Ecto neural progenitor cell (in vitro differentiated cells): ENCODE measurements at regions not wholly inside any gene's neighbourhood (a gene's known extent, or its start where the extent isn't known, plus 50 kb on each side); places are given as distances from the start of the nearest gene placed in this dataset.
"Not testable (repeated sequence)": the region's sequence is repeated elsewhere in the genome, so short reads cannot be mapped to it uniquely, and the experiment has no call there.

Experiments
- DNase-seq: peaks from one replicate; pipeline ENCODE4 v3.0.0-alpha.2; 2018; ENCODE audit warnings: low spot score

DNA sequence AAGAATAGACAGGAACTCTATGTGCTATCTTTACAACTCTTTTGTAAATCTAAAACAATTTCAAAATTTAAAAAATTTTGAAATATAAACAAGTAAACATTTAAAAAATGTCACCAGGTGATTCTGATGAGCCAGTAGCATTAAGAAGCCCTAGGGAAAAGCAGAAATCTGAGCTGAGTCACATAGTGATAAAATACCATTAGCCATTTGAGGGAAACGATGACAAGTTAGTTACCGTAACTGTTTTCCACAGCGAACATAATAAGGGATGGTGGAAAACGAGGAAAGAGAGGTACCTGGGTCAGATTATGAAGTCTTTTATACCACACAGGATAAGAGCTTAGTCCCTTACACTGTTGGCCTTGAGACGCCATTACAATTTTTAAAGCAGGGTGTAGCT lies 55.5 kb downstream of the PRR15 start:
- no peak for DNase-seq

DNA sequence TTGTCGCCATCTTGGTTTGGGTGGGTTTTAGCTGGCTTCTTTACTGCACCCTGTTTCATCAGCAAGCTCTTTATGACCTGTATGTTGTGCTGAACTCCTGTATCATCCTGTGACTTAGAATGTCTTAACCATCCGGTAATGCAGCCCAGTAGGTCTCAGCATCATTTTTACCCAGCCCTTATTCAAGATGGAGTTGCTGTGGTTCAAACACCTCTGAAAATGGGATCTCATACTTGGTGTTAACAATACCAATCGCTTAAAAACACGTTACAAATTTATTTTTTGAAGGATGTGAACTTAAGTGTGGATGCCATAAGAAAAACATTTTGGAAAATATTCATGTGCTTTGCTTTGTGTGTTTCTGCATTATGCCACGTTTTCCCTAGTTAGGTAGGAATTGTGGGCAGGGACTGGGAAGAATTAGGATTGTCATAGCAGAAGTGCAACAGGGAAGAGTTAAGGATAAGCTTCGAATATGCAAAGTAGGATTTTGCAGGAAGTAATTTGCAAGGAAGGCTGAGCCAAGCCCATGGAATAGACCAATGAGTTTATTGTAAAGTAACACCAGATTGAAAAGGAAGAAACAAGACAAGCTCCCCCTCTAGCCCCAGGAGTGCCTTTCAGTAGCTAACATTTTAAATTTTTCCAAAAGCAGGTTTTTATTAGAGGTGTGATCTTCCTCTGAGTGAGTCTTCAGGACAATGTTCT lies 56.4 kb downstream of the PRR15 start:
- DNase-seq = no peak

DNA sequence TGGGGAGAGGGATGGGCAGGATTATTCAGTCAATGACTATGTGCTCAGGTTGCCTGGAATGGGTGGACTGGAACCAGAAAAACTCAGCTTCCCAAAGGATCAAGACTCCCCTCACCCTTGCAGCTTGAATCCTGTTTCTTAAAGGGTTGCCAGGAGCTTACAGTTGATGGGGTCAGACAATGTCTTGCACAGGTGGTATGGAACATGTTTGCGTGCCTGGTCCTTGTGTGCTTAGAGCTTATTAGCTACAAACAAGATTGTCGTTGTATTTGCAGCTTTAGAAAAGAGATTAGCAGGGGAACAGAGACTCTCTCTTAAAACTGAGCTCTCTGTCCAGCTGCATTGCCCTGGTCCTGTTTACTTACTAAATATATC lies 56.9 kb downstream of the PRR15 start:
- DNase-seq = no peak

DNA sequence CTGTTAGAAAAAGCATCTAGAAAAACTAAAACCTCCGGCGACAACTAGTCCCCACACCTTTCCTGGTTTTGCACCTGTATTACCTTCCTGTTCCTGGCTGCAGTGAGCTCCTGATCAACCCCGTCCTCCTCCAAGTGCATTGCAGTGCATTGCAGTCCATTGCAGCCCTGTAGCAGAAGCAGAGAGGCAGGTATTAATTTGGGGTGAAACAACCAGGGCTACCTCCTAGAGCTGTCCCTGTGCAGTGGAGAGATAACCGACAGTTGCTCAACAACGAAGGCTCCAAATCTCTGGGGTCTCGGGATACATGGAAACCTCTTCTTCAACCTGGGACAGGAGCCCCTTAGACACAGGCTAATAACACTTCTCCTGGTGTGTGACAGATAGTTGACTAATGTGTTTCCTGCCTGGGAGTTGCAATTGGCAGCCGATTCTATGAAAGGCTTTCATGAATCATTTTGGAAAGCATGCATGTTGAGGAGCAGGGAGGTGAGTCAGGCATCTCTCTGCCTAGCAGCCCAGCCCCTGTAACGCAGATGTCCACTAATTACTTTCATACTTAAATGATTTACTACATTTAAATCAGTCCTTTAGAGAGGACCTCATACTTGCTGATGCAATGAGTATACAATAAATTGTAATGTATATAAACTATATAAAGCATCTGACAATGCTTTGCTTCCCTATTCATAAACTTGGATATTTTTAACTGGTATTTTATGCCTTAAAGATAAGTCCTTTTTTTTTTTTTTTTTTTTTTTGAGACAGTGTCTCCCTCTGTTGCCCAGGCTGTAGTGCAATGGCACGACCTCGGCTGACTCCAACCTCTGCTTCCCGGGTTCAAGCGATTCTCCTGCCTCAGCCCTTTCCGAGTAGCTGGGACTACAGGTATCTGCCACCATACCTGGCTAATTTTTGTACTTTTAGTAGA lies 59.0 kb downstream of the PRR15 start:
- no peak for DNase-seq

DNA sequence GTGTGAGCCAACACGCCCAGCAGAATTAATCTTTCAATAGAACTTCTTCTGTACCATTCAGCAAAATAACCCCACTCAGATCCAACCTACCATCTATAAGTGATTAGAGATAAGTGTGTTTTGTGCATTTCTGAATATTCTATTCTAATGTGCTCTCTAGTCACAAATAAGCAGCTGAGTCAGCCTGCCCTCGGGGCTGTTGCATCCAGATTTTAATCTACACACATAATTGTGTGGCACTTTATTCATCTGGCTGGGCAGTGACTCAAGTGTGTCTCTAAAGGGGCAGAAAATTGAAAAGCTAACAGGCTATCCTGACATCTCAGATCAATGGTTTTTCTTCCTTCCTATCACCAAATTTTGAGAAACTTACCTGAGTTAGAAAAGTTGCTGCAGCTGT lies 60.3 kb downstream of the PRR15 start:
- DNase-seq = no peak

DNA sequence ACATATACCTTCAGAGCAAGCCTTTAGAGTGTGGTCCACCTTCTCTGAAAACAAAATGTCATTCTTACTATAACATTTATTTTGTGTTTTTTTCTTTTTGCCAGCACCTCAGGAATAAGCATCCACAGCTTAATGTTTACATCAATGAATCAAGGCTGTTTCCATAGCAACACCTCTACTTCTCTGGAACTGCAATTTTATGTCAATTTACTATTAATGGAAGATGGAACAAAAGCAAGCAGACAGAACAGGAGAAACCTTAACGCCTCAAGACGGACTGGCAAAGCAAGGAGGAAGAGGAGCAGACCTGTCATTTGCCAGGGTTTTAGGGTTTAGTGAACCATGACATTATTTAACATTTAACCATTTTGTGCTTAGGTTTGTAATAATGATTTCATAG lies 63.1 kb downstream of the PRR15 start:
- DNase-seq = no peak

DNA sequence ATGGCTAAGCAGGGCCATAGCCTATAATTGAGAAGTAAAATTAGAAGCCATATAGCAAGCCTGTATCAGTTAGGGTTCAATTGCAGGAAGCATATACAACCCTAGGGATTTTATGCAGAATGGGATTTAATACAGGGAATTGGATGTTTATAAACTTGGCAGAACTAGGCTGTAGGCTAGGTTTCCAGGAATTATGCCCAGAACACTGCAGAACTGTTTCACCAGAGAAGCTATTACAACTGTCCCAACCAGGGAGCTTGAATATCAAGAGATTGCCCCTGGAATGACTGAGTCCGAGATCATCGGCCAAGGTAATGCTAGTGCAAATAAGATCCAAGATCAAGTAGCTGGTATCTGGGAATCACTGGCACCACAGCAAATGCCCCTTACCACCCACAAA lies 64.0 kb downstream of the PRR15 start:
- DNase-seq = no peak

DNA sequence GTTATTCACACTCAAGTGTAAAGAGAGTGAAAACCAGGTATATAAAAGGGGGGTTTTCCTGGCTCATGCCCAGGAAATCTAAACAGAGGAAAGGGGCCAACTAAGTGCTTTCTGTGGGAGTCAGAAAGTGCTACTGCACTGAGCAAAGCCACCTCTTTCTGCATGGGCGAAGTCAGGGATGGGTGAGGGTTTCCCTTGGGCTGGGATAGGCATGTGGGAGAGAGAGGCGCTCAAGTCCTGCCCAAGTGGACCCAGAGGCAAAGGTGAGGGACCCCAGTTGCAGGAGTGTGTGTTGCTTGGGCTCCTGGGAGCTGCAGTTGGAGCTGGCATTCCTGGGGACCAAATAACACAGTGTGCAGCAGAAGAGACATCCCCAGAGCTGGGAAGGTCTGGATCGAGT lies 65.9 kb downstream of the PRR15 start:
- no peak for DNase-seq

DNA sequence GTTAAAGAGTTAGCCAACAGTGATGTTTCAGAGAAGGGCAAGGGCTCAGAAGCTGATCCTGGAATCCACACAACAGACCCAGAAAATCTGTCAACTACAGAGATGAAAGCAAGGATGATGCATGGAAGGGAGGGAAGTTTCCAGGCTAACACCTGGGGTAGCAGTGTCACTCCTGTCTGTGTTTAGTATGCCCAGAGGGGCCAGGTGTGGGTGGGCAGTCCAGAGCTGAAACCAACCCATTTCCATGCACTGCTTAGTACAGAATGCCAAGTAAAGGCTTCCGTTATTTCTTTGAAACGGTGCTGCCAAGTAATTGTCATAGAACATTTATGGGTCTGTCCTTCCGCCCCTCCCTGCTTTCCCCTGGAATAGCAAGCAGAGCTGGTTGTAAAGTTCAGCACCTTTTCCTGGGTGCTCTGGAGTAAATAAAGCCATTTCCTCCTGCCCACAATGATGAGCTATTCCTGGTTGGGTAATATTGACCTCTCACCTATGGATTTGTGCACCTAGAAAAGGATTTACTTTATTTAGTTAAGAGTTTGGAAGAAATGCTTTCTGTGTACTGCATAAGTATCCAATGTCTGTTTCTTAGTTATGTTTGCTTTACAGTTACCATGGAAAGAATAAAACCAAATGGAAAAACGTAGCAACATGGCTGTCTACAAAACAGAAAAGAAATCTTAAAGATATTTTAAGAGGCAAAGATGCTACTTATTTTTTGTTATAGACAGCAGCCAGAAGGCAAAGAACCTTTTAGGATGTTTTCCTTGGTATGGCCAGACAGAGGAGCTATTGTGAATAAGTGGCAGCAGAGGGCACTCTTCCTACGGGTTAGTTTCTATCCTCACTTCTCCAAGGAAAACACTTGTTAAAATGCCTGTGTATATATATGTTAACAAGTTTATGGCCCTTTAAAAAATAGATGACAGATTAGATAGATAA lies 71.7 kb downstream of the PRR15 start:
- not testable (repeated sequence) for DNase-seq

DNA sequence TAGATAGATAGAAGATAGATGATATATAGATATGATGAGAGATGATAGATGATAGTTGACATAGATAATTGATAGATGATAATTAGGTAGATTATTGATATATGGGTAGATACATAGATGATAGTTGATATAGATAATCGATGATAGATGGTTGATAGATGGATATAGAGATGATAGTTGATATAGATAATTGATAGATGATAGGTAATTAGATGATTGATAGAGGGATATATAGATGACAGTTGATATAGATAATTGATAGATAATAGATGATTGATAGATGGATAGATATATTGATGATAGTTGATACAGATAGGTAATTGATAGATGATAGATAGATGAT lies 72.3 kb downstream of the PRR15 start:
- DNase-seq = no peak

DNA sequence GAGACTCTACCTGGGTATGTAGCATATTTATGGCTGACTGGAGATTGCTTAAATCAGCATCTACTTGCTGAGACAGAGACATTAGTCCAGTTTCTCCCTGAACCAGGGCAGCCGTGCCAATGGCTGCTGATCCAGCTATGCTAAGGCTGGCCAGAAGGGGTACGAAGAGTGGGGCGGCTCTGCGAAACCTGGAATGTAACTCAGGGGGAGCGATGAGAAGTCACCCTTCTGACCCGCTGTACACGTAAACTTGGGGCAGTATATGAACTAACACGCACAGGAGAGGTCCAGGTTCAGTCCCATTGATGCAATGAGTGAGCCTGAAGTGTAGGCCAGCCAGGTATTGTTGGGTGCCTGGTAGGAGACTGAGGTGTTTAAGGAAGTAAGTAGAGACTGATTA lies 73.7 kb downstream of the PRR15 start:
- no peak for DNase-seq

DNA sequence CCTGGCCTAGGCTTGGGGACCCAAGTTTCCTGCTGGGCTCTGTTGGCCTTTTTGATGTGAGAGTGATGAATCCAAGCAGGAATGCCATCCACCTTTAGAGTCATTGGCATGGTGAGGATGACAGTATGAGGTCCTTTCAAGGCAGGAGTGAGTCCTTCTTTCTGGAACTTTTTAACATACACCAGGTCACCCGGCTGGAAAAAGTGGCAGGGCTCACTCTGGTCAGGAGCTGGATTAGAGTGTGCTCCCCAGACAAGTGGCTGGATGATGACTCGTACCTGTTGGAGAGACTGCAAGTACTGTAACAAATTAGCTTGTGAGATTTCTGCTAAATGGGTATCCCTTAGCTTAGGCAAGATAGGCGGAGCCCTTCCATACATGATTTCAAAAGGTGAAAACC lies 75.2 kb downstream of the PRR15 start:
- not testable (repeated sequence) for DNase-seq

DNA sequence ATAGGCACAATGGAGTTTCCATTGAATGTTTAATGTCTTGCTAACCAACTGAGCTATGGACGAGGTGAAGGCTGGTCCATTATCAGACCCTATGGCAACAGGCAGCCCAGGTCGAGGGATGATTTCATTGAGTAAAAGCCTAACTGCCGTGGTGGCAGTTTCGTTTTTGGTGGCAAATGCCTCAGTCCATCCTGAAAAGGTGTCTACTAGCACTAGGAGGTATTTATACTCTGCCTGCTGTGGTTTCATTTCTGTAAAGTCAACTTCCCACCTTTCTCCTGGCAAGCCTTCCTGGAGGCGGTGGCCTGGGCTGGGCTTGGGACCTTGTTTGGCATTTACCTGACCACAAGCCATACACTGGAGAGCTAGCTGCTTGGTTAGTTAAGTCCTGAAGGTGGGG lies 75.8 kb downstream of the PRR15 start:
- no peak for DNase-seq

DNA sequence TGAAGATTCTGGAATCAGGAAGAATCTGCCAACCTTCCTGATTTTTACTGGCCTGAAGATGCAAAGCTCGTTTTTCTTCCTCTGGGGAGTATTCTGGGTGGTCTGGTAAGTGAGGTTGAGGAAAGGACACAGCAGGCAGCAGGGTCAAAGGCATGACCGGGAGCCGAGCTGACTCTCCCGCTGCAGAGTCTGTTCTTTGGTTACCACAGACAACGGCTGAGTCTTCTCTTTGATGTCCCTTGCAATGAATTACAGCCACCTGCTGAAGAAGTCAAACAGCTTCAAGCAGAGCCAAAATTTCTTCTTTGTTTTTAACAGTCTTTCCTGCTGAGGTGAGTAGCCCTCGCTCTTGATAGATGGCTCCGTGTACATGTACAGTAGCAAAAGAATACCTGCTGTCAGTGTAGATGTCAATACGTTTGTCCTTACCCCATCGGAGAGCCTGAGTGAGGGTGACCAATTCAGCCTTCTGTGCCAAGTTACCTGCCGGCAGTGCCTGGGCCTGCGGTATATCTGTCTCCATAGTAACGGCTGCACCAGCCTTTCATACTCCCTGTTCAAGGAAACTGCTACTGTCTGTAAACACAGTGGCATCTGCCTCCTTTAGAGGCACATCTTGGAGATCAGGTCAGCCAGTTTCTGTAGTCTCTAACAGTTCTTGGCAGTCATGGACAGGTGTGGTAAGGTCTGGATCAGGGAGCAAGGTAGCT lies 76.4 kb downstream of the PRR15 start:
- DNase-seq = no peak

DNA sequence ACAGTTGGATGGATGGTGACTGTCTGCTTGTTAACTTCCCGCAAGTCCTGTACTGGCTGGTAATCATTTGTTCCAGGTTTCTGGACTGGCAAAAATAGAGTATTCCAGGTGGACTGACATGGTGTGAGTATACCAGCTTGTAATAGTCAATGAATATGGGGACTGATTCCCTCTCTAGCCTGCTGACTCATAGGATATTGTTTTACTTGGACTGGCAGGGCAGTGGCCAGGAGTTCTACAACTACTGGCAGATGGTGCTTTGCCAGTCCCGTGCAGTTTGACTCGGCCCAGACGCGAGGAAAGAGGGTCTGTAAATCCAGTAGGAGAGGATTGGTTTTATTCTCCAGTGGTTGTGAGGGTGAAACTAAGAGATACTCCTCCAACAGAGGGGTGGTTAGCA lies 78.0 kb downstream of the PRR15 start:
- DNase-seq = no peak

DNA sequence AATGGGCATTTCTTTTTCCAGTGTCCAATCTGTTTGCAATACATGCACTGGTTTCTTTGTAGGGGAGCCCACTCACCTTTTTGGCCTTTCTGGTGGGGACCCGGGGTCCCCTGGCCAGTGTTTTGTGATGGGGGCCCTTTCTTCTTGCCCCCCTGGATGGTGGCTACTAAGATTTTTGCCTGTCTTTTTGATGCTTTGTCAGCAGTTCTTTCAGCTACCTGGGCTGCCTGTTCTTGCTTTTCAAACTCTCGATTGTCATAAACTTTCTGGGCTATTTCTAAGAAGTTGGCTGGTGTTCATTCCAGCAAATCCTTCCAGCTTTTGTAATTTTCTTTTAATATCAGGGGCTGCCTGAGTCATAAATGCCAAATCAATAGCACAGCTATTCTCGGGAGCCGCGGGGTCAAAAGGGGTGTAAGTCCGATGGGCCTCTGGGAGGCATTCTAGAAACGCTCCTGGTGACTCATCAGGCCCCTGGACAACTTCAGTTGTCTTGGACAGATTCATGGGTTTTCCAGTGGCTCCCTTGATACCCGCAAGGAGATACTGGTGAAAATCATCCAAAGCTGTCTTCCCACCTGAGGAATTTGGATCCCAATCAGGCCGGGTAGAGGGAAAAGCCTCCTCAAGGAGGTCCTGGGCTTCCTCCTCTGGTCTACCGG lies 79.0 kb downstream of the PRR15 start:
- DNase-seq = no peak

DNA sequence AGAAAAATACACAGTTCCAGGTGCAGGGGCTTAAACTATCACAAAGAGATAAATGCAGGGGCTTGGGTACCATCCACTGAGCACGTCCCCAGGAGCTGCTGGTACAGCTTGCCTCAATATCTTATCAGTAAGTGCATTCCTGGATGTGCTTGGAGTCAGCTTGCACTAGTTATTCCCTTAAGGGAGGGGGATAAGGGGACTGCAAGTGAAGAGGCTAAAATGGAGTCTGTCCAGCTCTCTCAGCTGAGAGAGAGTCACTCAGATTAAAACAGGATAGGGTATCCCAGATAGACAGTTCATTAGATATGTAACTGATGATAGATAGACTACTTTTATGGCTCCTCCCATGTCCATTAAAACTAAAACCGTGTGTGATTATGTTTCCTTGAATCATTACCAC lies 82.5 kb downstream of the PRR15 start:
- DNase-seq = not testable (repeated sequence)

DNA sequence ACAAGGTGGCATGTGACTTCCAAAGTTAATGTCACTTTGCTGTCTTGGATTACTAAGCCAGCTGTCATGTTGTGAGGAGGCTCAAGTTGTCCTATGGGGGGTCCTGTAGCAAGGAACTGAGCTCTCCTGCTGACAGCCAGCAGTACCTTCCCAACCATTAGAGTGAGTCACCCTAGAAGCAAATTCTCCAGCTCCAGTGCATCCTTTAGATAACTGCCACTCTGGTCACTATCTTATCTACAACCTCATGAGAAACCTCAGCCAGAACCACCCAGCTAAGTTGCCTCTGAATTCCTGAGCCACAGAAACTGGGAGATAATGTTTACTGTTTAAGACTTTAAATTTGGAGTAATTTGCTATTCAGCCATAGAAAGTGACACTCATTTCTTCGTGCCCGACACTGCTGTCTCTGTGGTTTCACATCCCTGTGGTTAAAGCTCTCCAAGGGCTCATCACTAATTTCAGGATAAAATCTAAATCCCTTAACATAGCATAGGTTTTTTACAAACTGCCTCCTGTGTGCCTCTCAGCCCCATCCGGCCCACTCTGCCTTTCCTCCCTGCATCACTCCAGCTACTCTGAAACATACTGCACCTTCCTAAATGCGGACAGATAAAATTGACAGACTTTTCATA lies 83.5 kb downstream of the PRR15 start:
- no peak for DNase-seq

DNA sequence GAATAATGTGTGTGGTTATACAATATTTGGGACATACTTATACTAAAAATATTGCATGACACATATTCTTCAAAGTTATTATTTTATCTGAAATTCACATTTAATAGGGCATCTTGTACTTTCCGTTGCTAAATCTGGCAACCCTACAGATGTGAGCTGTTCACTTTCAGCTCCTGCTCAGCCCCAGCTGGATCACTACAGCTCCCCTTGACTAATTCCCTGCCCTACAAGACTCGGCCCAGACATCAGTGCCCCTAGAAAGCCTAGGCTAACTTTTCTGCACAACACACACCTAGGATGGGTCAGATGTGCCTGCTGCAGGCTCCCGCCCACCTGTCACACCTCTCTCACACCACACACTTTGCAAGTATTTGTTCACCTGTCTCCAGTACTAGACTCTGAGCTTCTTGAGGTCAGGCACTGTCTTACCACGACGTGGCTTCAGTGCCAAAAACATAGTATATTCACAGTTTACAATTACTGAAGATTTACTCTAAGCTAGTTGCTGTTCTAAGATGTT lies 84.1 kb downstream of the PRR15 start:
- not testable (repeated sequence) for DNase-seq

DNA sequence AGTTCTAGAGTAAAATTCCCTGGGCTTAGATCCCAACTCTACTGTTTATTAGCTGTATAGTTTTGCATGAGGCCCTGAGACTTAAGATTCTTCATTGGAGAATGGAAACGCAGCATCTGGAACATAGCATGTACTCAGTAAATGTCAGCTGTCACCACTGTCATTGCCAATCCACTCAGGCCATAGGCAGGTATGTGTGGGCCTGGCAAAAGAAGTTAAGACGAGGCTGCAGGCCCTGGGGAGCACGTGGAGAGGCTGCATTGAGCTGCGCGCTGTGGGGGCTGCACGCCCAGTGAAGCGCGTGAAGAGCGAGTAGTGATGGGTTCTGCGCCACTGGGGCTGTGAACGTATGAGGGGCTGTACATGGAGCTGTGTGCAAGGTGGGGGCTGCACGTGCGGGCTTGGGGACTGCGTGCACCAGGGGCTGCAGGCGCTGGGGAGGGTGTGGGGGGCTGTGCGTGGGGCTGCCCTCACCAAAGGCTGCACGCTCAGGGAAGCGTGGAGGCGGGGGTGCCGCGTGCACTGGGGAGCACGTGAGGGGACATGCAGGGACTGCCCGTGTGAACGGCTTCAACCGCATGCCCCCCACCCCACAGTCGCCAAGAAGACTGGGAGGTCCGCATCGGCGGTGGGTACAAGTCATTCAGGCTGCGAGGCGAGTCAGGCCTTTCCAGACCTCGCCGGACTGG lies 85.5 kb downstream of the PRR15 start:
- no peak for DNase-seq
